GM21390 (cell line): ENCODE measurements at regions not wholly inside any gene's neighbourhood (a gene's known extent, or its start where the extent isn't known, plus 50 kb on each side); places are given as distances from the start of the nearest gene placed in this dataset.
A peak's percentile ranks its signal among the peaks of the same experiment; 100 is the strongest.

Source experiments
- ATAC-seq: cut with Tn5 transposase; IDR thresholded peaks from one replicate; pipeline ENCODE4 v1.9.1; 2021; ENCODE audit not compliant: unreplicated experiment

DNA sequence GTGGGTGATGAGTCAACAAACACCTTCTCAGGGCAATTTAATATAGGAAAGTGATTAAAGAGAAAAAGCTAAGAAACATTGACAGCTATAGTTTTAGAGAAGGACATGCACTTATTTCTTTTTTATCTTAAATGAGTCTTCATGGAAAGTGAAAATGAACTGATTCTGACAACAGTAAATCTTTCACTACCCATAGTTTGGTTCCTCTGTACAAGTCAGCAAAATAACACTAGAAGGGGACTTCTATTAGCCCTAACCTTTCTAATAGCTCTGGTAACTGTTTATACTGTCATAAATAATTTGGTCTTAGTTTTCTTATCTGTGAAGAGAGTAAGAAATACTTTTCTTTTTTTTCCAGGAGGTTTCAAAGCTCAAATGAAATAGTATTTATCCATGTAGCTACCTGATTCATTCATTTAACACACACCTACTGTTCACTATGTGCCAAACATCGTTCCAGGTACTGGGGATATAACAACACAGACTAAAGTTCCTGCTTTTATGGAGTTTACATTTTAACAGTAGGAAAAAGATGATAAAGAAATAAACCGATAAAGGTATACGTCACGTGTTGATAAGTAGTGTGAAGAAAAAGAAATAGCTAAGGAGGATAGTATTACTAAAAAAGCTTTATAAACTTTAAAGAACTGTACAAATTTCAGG is 148.2 kb downstream of the PCSK1 start:
- no peak for ATAC-seq

DNA sequence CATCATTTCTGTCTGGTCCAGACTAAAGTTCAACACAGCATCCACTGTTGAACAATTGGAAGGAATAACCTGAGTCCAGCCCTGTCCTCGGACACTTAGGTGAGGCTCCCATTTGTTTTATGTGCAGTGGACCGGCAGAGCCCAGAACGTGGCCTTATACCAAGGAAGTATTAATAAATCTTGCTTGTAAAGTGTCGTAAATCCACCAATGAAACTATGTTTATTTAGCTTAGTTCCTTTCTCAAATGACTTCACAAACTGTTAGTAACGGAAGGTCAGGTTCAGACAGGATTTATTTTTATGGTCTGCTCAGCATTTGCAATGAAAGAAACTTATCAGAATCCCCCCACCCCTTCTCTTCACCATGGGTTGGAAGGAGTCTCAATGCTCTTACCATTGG is 149.5 kb downstream of the PCSK1 start:
- ATAC-seq = no peak

DNA sequence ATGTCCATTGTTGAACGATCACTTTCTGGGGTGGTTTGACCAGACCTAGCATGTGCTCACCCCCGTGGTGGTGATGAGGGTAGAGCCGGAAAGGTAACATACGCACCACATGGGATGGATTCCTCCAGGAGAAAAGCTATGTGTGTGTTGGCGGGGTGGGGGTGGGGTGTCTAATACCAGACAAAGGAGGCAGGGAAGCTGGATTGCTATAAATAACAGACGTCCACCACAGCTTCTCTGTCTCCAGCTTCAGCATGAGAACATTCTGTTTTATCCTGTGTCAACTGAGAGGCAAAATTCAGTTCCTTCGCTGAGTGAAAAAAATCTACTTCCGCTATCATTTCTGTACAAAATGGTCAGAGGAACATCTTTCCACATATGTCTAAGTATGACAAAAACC is 151.0 kb downstream of the PCSK1 start:
- ATAC-seq = no peak

DNA sequence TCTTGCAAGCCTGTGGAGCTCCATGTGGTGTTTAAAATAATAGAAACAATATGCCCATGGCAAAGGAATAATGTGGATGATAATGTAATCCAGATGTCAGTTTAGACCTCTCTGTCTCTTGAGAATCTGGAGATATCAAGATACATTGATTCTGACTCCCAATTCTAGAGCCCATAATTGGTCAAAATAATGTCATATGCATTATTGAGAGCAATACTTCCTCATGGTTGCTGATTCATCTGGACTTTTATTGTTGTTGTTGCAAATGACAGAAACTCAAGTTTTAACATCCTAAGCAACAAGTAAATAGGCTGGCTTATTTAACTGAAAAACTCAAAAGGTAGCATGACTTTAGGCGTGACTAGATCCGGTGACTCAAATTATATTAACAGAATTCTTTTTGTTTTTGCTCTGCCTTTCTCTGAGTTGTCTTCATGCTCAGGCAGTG is 152.1 kb downstream of the PCSK1 start:
- ATAC-seq = no peak

GRCh38 chr5:96279801-96280542 is 153.1 kb downstream of the PCSK1 start:
- ATAC-seq = peak; percentile 86

DNA sequence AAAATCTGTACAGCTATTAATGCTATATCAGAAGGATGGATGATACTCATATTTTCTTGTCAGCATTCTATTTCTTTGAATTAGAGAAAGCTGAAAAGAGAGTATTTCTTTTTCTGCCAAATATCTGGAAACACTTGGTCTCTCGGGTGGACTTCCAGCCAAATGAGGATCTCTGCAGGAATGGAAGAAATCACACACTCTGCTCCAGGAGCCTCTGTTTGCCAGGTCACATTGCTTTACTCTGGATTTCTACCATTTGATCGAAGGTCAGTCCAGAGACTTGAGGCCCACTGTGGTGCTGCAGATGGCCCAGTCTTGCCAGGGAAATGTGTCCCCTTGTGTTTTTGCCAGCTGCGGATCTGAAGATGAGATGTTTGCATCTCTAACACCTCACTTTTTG is 154.1 kb downstream of the PCSK1 start:
- no peak for ATAC-seq

DNA sequence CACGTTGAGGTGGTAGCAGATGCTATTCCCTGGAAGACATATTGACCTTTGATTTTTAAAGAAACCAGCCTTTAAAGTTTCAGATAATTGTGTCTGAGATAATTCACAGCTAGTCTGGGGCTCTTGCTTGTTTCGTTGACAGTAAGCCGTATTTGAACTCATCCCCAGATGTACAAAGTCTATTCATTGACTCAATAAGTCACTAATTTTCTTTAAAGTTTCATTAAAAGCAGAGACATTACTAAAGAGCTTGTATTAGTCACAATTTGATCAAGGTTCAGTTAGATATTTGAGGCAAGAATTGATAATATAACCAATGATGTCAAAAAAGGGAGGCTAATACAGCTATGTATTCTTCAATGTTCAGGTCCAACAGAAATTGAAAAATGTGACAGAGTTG is 158.0 kb downstream of the PCSK1 start:
- ATAC-seq = no peak

- ATAC-seq = no peak
These were observed 167.6 kb downstream of the PCSK1 start for GRCh38 chr5:96265487-96265886.

GRCh38 chr5:96264047-96264446 is 169.0 kb downstream of the PCSK1 start:
- no peak for ATAC-seq

DNA sequence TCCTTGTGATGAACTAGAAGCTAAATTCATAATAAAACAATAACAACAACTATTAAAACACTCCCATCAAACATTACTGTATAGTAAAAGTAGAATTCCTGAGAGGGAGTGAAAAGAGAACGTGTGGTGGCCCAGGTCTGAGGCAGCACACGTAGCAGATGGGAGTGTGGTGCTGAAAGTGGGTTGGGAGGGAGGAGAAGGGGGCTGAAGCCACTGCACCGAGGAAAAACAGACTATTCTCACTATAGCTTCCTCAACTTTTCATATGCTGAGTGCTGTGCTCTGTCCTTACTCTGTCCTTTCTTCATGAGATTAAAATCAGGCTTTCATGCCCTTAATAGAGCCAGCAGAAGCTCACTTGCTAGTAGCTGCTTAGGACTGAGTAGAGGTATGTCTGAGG is 170.9 kb downstream of the PCSK1 start:
- no peak for ATAC-seq

DNA sequence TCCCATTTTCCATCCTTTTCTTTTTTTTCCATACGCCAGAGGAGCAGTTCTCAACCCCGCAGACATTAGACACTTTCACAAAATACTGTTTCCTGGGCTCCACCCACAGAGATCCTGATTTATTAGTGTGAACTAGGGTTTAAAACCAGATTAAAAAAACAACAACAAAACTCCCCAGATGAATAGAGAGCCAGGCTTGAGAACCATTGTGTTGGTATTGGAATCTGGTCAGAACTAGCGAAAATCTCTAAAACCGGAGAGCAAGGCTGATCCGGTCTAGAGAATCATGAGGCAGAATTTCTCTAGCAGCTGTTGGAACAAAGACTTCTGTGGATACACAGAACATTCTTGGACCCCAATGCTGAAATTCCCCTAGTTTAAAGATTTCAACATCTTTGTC is 173.0 kb downstream of the PCSK1 start:
- ATAC-seq = no peak

DNA sequence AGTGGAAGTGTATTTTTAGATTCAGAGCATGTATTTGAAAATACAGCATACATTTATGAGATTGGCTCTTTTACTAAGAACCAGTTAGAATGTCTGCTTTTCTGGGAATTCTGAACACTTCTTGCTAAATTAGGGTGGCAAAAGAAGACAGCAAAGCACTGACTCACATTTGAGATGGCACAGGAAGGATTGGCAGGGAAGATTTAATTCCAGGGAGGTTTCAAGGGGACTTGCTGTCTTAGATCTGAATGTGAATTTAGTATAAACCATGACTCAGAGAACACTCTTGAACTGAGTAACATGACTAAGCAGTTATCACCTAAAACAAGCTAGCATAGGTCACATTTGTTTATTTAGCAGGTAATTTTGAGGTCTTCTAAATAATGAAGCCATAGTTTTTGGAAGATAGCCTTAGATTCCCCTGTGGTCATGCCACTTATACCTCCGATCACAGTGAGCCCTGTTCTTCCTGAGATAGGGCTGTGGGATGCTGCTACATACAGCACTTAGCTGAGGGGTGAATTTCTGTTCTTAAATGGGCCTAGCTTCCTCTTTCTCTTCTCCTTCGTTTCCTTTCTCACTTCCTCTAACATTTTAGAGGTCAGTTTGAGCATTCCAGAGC is 173.8 kb downstream of the PCSK1 start:
- no peak for ATAC-seq

DNA sequence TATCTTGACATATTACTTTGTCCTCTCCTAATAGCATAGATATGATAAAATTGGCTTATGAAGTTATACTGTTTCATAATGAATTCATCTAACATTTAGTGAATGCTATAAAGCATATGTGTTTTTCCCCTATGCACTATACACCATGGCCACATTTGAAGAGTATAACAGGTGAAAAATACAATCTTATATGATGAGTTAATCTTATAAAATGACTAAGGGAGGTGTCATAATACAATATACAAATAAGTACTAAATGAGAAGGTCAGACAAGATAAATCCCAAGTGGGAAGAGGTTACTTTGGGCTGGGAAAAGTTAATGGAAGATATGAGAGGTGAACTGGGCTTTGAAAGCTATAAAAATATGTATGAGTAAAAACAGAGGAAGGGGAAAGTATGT is 174.4 kb downstream of the PCSK1 start:
- no peak for ATAC-seq

- ATAC-seq = no peak
These were observed 175.1 kb downstream of the PCSK1 start for GRCh38 chr5:96257904-96258303.

GRCh38 chr5:96256795-96257470 is 176.1 kb downstream of the PCSK1 start:
- peak; percentile 76 for ATAC-seq

DNA sequence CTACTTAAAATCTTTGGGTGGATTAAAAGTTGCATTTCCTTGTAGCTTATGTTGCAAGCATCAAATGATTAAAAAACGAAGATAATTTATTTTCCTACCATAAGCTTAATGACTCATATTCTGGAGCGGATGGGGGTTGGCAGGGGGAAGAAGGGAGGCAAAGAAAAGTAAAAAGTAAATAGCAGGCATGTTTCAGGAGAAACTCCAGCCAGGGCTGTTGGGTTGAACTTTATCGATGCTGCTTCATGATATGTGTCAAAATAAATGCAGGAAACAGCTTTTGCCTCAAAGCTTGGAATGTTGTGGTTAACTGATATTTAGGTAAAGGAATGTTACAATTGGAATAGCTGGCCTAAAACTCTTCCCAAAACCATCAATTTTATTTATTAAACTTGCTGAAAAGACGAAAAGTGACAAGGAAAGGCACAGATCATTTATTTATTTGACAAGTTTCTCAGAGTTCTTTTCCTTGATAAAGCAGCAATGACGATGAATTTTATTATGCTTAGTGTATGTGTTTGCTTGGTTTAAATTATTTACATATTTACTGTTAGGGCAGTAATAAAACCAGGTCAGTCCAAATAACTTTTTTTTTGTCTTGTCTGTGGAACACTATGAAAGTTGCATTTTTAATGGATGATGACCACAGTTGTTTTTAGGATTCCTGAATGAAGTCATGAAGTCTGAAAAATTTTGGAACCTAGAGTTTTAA is 177.9 kb downstream of the PCSK1 start:
- ATAC-seq = no peak

DNA sequence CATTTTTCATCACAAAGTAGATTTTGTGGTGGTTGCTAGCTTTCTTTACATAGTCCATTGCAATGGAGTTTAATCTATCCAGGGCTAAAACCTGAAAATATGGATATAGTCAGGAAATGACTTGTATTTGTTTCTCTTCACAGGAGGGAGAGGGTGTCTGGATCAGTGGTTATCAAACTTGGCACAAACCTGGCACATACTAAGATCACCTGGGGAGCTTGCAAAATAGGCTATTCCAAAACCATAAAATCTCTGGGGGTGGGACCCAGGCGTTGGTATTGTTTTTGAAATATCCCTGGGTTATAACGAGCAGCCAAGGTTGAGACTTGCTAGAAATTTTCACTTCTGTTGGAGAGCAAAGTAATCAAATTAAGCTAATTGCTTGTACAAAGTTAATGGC is 179.9 kb downstream of the PCSK1 start:
- ATAC-seq = no peak

- no peak for ATAC-seq
These were observed 180.5 kb downstream of the PCSK1 start for GRCh38 chr5:96252596-96252995.

- ATAC-seq = no peak
These were observed 182.3 kb downstream of the PCSK1 start for GRCh38 chr5:96250782-96251181.

- ATAC-seq = no peak
These were observed 184.9 kb downstream of the PCSK1 start for GRCh38 chr5:96248131-96248530.

GRCh38 chr5:96247708-96248107 is 185.3 kb downstream of the PCSK1 start:
- no peak for ATAC-seq
